Ureter (tissue), 1 donor: ENCODE measurements at regions not wholly inside any gene's neighbourhood (a gene's known extent, or its start where the extent isn't known, plus 50 kb on each side); places are given as distances from the start of the nearest gene placed in this dataset.
"Not testable (repeated sequence)": the region's sequence is repeated elsewhere in the genome, so short reads cannot be mapped to it uniquely, and the experiment has no call there.

Source experiments
- DNase-seq: peaks from one replicate; pipeline ENCODE4 v3.0.0-alpha.2; 2020; ENCODE audit warnings: low spot score
- donor health status: DM: yes; HTN: yes; CAD: no.

DNA sequence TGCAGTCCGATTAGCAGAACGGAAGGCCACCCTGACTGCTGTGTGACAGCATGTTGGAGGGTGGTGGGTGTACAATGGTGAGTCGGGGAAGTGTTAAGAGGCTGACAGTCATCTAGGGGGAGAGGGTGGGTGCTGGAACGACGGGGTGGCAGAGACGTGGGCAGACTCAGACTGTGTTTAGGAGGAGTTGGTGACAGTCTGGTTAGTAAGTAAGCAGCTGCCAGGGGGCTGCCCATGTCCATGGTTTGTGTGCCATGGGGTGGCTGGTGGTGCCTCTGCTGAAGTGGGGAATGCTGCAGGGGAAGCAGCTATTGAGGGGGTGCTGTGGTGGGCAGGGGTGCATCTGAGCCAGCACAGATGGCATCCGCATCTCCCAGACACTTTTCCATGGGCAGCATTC lies 51.3 kb upstream of the BOD1 start:
- DNase-seq: no peak

DNA sequence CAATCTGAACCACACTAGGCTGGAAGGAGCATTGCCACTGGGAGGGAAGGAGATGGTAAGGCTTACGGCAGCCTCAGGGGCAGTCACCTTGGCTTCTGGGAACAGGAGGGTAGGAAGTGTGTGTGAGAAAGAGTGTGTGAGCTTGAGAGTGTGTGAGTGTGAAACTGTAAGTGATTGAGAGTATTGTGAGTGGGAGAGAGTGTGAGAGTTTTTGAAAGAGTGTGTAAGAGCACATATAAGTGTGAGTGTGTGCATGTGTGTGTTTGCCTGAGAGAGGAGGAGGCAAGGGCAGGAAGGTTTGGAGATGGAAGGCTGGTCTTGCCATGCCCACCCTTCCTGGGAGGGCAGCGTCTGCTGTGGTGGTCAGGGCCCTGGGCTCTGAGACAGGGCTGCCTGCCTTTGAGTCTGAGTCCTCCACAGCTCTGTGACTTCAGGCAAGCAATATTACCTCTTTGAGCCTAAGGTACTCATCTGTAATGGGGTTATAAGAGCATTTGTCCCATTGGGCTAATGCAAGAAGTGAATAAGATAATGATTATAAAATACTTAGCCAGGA lies 51.9 kb upstream of the BOD1 start:
- DNase-seq: no peak

DNA sequence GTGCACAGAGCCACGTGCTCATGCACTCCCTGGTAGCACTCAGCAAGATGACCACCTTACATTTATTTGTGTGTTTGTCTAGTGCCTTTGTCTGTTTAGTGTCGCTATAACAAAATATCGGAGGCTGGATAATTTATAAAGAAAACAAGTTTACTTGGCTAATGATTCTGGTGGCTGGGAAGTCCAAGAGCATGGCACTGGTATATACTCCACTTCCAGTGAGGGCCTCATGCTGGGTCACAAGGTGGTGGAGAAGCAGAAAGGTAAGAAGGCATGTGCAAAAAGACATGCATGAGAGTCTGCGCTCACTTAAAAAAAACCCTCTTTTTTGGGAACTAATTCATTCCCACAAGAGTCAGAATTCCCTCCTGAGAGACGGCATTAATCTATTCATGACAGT lies 52.5 kb upstream of the BOD1 start:
- no peak for DNase-seq

DNA sequence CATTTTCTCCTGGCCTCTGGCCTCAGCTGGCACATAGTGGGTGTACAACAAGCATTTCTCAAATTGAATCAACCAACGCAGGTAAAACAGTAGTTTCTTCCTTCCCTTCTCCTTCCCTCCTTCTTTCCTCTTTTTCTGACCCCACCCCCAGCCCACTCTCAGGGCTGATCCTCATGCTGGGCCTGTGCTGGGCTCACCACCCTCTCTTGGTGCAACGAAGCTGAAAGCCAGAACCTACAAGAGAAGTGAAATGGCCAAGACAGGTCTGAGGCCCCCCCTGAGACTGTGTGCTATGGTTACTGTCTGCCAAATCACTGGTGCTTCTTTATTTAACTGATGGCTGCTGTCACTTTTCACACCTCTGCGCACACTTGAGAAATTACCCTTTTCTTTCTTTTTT lies 53.0 kb upstream of the BOD1 start:
- no peak for DNase-seq

DNA sequence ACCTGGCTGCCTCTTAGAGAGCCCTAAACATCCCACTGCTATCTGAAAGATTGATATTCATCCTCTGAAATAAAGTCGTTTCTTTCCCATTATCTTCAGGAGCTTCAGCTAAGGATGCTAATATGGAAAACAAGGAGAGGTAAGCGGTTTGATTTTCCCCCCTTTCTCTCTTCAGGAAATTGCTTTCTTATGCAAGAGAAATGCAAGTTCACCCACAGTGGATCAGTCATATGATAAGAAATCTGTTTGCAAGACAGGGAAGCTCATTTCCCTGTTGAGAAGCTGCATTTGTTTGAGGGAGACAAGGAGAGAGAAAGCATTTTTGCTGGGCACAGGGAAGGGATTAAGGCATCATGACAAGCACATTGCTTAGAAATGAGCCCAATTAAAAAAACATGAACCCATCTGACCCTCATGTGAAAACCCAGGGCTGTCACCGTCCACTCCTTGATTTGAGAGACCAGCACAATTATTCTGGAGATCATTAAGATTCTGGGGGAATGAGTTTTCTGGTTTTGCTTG lies 53.7 kb upstream of the BOD1 start:
- DNase-seq: no peak

DNA sequence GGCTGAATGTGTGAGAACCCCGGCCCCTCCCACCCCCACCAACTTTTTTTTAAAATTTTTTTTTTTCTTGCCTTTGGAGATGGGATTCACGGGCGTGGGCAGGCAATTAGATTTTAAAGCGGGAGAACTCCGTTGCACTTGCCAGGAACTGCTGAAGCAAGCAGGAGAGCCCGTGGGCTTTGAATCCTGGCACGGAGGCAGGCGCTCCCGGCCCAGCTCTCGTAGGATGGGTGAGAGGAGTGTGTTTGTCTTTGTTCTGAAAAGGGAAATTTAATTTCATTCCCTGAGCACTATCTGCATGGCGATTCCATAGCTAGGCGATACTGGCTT lies 54.3 kb upstream of the BOD1 start:
- peak; percentile 54 for DNase-seq

DNA sequence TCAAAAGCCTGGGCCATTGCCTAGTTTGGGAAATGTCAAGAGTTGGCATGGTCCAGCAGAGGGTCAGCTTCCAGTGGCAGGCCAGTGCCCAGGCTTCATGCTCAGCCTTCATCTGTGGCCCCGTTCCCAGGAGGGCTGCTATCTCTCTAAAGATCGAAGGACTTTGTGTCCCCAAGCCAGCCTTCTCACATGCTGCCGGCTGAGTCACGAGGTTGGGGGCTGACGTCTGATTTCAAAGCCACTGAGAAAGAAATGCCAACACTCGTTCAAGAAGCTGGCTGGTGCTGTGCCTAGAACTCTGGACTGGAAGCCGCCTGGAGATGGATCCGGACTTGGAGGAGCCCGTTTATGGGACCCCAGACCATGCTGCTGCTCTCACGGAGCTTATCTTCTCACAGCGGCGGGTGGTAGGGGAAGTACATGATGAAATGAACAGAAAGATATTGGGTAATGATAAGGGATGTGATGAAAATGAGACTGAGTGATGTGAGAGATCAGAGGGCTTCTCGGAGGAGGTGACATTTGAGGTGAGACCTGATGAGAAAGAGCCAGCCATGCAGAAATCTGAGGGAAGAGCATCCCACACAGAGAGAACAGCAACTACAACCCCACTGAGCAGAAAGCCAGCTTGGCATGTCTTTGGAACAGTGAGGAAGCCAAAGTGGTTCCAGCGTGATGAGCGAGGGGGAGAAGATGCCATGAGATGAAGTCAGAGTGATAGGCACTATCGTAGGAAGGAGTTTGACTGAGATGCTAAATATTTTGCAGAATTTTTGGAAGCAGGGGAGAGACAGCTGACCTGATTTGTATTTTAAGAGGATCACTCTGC lies 54.9 kb upstream of the BOD1 start:
- DNase-seq: peak; percentile 84

DNA sequence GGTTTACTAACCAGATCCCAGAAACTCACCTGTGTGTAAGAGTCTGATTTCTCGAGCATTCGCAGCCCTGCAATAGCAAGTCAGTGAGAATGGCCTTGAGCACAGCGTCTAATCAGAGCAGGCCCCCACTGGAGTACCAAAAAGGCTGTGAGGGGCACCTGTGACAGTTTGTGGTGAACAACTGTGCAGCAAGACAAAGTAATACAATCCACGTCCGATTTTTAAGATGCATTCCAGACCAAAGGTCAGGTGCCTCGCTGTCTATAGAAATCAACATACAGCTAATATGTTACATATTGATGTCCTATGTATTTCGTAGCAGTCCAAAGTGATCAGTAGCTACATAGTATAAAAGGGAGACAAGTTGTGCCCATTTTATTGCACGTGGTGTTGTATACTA lies 55.7 kb upstream of the BOD1 start:
- DNase-seq: no peak

DNA sequence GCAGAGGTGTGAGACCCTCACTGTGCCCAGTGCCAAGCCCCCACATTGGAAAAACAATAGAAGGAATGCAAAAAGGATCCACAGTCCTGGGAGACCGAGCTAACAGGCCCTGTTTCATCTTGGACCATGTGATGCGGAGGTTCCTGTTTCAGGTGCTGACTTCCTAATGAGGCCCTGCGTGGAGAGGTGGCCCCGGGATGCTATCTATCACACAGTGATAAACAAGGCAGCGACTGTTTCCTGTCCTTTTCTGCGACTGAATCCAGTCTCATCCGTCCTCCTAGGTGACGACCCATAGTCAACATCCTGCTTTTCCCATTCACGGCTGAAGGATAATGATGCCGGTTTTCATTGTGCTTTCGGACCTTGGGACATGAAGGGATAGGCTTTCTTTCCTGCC lies 56.4 kb upstream of the BOD1 start:
- no peak for DNase-seq

DNA sequence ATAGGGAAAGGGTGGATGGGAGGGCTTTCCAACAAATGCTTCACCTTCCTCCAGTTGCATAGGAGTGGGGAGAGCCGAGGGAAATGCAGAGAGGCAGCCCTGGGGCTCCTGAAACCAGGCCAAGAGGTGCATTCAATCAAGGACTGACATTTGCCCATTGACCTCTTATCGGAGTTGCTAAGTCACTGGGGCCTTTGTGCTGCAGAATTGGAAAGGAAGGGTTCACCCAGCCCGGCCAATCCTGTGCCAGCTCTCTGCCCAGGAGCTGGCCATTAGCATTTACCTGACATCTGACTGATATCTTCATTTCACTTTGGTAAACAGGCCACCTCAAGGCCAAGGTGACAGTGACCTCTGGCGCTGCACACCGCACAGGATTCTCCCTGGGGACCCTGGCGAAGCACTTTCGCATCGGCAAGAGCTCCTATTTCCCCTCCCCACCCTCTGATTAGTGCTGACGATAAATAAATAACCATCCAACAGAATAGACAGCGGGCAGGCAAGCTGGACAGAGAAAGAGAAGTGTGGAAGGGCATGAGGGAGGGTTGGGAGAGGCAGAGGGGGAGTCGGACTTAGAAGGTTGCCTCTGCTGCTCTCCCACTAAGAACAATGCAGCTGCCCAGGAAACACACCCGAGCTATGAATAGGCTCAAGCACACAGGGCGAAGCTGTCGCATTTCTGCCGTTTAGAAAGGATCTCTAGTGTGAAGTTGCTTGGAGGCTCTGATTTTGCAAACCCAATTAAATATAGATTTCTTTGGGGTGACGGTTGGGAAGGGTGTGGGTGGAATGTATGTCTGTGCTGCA lies 57.0 kb upstream of the BOD1 start:
- no peak for DNase-seq

DNA sequence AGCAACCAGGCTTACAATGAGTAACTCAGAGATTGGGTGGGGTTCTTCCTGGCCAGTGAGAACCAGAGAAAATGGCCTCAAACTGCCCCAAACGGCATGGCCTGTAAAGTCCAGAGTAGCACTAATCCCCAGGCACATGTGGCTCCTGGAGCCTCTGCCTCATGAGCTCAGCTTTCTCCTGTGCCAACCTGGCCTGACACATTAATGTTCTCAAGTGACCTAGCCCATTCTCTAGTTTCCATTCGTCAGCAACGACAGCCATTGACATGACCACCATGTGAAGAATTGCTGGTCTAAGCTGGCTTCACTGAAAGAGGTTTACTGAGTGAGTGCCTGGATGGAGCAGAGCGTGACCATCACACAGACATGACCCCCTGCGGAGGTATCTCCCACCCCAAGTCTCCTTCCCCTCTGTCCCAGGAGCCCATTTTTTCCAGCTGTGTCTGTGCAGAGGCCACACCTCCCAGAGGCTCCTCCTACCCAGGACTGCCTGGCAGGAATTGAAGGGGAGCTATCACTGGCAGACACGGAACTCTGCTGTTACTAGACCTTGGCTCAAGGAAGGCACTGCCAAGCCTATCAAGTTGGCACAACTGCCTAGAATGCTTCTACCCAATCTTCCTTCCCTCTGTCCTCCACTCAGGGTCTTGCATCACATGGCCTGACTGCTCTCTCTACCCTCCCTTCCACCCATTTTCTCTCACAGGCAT lies 59.0 kb upstream of the BOD1 start:
- no peak for DNase-seq

DNA sequence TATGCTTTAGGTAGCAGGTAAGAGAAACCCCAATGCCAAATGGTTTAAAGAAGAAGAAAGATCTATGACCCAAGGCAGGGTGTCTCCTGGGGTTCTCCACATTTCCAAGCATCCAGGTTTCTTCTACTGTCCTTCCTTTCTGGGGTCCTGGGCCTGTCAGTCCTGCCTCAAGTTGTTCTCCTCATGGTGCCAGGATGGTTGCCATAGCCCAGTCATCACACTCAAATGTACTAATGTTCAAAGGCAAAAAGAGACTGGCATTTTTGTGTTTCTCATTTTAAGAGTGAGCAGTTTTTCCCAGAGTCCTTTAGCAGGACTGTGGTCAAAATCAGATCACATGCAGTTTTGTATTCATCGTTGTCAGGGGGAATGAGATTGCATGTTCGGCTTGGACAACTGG lies 59.9 kb upstream of the BOD1 start:
- DNase-seq: no peak

DNA sequence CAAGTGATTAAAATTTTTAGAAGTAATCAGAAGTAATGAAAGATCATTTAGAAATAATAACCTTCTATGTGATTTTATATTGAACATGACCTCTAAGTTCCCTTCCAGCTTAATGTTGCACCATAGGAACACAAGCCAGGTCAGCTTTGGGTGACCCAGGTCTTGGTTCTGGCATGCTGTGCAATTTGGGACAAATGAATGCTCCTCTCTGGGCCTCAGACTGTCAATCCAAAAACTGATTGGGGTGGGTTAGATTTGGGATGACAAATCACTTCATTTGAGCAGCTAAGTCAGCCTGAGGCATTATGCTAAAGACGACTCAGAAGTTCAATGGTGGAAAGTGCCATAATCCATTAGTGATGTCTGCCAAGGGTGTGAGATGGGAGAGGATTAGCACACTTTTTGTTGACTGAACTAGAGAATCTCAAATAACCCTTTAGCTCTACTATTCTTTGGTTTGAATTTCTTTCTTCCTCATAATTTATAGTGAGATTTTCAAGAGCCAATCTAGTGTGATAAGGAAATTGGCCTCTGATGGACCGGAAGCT lies 60.7 kb upstream of the BOD1 start:
- no peak for DNase-seq

DNA sequence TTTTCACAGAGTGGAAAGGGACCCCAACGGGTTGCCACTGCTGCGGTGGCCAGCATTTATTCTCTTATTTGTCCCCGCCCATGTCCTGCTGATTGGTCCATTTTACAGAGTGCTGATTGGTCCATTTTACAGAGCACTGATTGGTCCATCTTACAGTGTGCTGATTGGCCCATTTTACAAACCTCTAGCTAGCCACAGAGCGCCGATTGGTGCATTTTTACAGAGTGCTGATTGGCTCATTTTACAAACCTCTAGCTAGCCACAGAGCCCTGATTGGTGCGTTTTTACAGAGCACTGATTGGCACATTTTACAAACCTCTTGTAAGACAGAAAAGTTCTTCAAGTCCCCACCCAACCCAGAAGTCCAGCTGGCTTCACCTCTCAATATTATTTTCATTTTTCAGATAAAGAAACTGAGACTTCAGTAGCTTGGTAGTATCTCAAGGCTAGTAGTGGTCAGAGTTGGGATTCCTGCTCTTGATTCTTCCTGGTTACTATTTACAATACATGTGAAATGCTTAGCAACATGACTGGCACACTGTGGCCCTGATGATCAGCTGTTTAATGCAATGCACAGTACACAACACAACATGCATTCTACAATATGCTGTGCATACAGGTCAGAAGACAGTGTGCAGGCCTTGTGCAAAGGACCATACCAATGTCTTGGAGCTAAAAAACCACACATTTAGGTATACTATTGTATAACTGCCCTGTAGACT lies 63.6 kb upstream of the BOD1 start:
- no peak for DNase-seq

DNA sequence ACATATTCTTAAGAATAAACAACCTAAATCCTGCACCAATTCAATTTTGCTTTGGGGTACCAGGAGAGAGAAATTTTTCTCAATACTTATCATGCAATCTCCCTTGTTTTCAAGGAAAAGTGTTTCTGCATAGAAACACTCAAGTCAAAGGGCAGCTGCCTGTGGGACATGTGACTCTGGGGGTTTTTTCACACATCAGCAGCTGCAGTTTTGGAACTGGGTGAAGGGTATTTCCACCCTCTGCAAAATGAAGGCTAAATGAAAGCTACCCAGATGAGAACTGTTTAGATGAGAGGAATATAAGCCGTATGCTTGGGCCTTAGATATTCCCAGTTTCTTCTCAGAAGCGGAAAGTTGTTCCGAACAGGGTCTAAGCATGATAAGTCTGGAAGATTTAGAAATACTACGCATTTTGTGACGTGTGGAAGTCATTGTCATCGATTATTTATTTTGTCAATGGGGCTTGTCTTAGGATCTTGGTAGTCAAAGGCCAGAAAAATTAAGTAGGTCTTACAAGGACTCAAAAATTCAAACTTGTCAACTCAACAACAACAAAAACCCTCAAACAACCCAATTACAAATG lies 64.3 kb upstream of the BOD1 start:
- no peak for DNase-seq

DNA sequence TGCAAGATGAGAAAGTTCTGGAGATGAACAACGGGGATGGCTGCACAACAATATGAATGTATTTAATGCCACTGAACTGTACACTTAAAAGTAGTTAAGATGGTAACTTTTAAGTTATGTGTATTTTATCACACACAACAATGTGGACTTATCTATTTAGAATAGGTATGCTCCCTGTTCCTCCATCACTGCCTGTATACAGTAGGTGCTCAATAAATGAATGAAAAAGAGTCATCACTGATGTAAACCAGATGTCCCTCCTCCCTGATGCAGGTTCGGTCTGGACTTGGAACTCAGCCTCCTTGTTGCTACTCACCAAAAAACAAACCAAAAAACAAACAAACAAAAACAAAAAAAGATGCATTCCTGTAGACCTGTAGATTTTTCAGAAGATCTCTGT lies 65.9 kb upstream of the BOD1 start:
- no peak for DNase-seq

DNA sequence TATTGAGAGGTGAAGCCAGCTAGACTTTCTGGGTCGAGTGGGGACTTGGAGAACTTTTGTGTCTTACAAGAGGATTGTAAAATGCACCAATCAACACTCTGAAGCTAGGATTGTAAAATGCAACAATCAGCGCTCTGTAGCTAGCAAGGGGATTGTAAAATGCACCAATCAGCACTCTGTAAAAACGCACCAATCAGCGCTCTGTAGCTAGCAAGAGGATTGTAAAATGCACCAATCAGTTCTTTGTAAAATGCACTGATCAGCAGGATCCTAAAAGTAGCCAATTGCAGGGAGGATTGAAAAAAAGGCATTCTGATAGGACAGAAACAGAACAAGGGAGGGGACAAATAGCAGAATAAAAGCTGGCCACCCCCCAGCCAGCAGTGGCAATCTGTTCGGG lies 68.1 kb upstream of the BOD1 start:
- DNase-seq: not testable (repeated sequence)

DNA sequence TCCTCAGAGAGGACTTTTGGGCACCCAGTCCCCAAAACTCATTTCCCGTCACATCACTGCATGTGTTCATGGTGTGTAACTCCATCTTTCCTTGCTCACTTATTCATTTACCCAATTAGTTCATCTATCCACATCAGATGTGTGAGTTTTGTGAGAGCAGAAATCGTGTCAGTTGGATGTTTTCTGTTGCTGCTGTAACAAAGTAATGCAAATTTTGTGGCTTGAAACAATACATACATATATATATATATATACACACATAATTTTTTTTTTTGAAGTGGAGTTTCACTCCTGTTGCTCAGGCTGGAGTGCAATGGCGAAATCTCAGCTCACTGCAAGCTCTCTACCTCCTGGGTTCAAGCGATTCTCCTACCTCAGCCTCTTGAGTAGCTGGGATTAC lies 70.5 kb upstream of the BOD1 start:
- no peak for DNase-seq

DNA sequence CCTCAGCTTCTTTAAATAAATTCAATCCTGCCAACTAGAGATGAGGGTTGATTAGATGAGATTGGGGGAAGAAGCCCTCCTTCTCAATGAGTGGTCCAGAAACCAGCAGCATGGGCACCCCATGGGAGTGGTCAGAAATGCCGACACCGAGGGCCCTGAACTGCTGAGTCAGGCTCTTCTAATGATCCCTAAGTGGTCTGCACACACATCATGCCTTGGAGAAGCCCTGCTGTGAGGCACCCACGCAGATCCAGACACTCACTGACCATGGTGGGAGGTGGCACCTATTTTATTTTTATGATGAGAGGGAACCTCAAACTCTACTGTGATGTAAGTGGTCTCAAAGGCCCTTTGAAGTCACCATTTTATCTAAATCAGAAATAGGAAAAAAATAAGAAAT lies 72.3 kb upstream of the BOD1 start:
- no peak for DNase-seq

DNA sequence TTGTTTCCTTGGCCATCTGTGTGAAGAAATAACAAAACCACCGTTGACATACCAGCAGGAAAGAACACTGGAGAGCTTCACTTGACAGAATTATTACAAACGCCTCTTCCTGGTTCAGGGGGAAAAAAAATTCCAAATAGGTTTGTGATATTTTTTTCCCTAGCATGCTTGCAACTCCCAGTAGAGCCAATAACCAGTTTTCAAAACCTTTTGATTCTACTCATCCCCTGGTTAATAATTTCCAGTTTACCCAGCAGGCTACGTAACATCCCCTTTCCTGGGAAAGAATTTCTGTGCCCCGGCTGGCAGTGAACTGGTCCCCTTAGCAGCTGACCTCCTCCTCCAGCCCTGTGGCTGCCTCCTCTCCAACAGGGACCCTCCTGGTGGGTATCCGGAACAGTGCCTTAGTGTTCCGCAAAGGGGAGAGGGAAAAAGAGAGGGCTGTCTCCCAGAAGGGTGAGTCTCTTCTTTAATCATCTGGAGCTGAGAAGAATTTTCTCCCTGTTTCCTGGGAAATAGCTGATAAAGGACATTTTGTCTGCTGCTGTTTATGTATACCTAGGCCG lies 72.8 kb upstream of the BOD1 start:
- DNase-seq: no peak
